ENCODE measurements at regions not wholly inside any gene's neighbourhood (a gene's known extent, or its start where the extent isn't known, plus 50 kb on each side); places are given as distances from the start of the nearest gene placed in this dataset.

DNA sequence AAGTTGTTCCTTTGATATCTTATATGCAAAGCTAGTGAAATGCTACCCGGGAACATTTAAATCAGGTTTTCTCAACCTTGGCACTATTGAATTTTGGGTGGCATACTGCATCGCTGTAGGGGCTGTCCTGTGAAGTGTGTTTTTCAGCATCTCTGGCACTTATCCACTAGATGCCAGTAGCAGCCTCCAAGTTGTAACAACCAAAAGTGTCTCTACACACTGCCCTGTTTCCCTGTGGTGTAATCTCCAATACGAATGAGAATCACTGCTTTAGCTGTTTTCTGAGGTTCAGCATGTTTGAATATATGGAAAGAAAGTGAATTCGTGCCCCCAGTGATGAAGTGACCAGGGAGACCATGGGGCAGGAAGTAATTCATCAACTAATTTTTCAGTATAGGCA is 551.6 kb upstream of the PRKX start:
- ChIA-PET CTCF (no interaction called here), POLR2A (ENCODE audit: unreplicated experiment) (no interaction called here)
- TF ChIP-seq EZH2phosphoT487 (IDR thresholded peaks at IDR 0.05; ENCODE audit: borderline replicate concordance, low read length) (no peak), EZH2 (IDR thresholded peaks at IDR 0.05; ENCODE audit: low read length, unreplicated experiment) (no peak)
- TF ChIP-seq, protein P1, sequence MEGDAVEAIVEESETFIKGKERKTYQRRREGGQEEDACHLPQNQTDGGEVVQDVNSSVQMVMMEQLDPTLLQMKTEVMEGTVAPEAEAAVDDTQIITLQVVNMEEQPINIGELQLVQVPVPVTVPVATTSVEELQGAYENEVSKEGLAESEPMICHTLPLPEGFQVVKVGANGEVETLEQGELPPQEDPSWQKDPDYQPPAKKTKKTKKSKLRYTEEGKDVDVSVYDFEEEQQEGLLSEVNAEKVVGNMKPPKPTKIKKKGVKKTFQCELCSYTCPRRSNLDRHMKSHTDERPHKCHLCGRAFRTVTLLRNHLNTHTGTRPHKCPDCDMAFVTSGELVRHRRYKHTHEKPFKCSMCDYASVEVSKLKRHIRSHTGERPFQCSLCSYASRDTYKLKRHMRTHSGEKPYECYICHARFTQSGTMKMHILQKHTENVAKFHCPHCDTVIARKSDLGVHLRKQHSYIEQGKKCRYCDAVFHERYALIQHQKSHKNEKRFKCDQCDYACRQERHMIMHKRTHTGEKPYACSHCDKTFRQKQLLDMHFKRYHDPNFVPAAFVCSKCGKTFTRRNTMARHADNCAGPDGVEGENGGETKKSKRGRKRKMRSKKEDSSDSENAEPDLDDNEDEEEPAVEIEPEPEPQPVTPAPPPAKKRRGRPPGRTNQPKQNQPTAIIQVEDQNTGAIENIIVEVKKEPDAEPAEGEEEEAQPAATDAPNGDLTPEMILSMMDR (conservative IDR thresholded peaks at IDR 0.05; ENCODE audit: low read depth, low read length): no peak; the same call in 1 of the 2 replicates
- H3K9me3 ChIP-seq (ENCODE audit: low read length): no peaks in the 10 kb centered on the region
- no peaks in the 10 kb centered on the region for H3K79me2 ChIP-seq (ENCODE audit: low read length)
- intact Hi-C loops (cut with micrococcal nuclease): loop anchor here (5.0 kb wide), 1 partner anchor 847 kb away; no protein-coding TSS in a partner anchor
- H3K36me3 ChIP-seq (ENCODE audit: low read depth, low read length): no peaks in the 10 kb centered on the region
- no peaks in the 10 kb centered on the region for H3F3A ChIP-seq (ENCODE audit: low read length, unreplicated experiment)
- H3K9ac ChIP-seq (ENCODE audit: low read length): no peak overlapping the region
- H3K27me3 ChIP-seq (ENCODE audit: low read length): no peaks in the 10 kb centered on the region
- BruUV-seq (replicated peaks): no TSS peak
- no peak overlapping the region for H3K4me2 ChIP-seq (ENCODE audit: low read length)
- H3K9me2 ChIP-seq (replicated peaks; ENCODE audit: low read length): no peaks in the 10 kb centered on the region
- H3K4me3 ChIP-seq (ENCODE audit: low read length): no peak overlapping the region
- H3K4me1 ChIP-seq (ENCODE audit: insufficient read depth, low read length): no peaks in the 10 kb centered on the region
- no peak overlapping the region for H2AFZ ChIP-seq (ENCODE audit: low read length)
- no peaks in the 10 kb centered on the region for H4K20me1 ChIP-seq (ENCODE audit: low read length)
- no peak overlapping the region for H3K27ac ChIP-seq (ENCODE audit: low read length)
- ATAC-seq (no peak), DNase-seq (peak; percentile 27)

DNA sequence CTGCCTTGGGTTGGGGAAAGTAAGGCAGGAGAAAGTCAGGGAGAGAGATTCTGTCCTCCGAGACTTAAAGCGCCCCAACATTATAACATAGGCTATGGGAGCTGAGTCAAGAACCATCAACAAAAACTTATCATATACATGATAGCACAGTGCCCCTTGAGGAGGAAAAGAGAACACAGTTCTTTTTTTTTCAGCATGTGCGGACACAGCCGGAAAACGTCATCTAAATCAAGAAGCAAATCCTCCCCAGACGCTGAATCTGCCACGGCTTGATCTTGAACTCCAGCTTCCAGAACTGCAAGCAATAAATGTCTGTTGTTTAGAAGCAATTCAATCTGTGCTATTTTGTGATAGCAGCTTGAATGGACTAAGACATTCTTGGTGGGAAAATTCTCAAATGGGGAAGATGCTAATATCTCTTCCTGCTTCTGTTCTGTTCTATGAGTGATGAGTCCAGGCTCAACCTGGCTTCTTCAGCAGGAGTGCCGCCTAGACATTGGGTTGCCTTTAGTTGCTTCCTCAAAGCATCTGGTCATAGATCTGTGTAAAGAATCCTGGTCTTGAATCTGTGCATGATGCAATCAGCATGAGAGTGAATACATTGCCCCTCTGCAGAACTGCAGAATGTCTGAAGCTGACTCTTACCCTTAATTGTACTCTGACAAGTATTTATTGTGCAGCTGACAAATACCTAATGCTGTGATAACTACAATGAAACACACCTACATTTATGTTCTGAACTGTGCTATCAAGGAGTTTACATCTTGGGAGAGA is 549.8 kb upstream of the PRKX start:
- intact Hi-C loops (cut with micrococcal nuclease): loop anchor here (5.0 kb wide), 1 partner anchor 301 kb away; no protein-coding TSS in a partner anchor
- BruUV-seq (replicated peaks): no TSS peak

More for the DNA sequence above, 549.8 kb upstream of the PRKX start:
- ChIA-PET POLR2A (ENCODE audit: unreplicated experiment) (no interaction called here), CTCF (no interaction called here)
- H4K20me1 ChIP-seq (ENCODE audit: low read length): no peaks in the 10 kb centered on the region
- no peak overlapping the region for H3K27ac ChIP-seq (ENCODE audit: low read length)
- no peak overlapping the region for H3K9ac ChIP-seq (ENCODE audit: low read length)
- no peaks in the 10 kb centered on the region for H3K79me2 ChIP-seq (ENCODE audit: low read length)
- DNase-seq (peak; percentile 52), ATAC-seq (peak; percentile 22; the same call in 1 of the 2 replicates)
- H3K9me2 ChIP-seq (replicated peaks; ENCODE audit: low read length): no peaks in the 10 kb centered on the region
- H3K4me3 ChIP-seq (ENCODE audit: low read length): no peak overlapping the region
- no peaks in the 10 kb centered on the region for H3K36me3 ChIP-seq (ENCODE audit: low read depth, low read length)
- H2AFZ ChIP-seq (ENCODE audit: low read length): no peak overlapping the region; the same call in 1 of the 2 replicates
- H3K4me1 ChIP-seq (ENCODE audit: insufficient read depth, low read length): no peaks in the 10 kb centered on the region
- no peaks in the 10 kb centered on the region for H3F3A ChIP-seq (ENCODE audit: low read length, unreplicated experiment)
- H3K9me3 ChIP-seq (ENCODE audit: low read length): no peaks in the 10 kb centered on the region
- TF ChIP-seq EZH2phosphoT487 (IDR thresholded peaks at IDR 0.05; ENCODE audit: borderline replicate concordance, low read length): no peak
- TF ChIP-seq, protein P1 (conservative IDR thresholded peaks at IDR 0.05; ENCODE audit: low read depth, low read length): peak; percentile 58
- H3K27me3 ChIP-seq (ENCODE audit: low read length): no peaks in the 10 kb centered on the region
- H3K4me2 ChIP-seq (ENCODE audit: low read length): peak overlapping the region; percentile 14; the same call in 1 of the 2 replicates
